ENCODE measurements at regions not wholly inside any gene's neighbourhood (a gene's known extent, or its start where the extent isn't known, plus 50 kb on each side); places are given as distances from the start of the nearest gene placed in this dataset.

- H3K4me3 ChIP-seq (ENCODE audit: control insufficient read depth, low read depth, low read length) = peak overlapping the region; percentile 6
- DNase-seq (ENCODE audit: low read depth) = peak; percentile 18
- TF ChIP-seq CTCF (conservative IDR thresholded peaks at IDR 0.05; ENCODE audit: control insufficient read depth, insufficient read depth, low read depth, low read length) = no peak
Observed at GRCh38 chr21:17003763-17004373, 509.0 kb upstream of the CXADR start.

- H3K4me3 ChIP-seq (ENCODE audit: control insufficient read depth, low read depth, low read length) = no peak overlapping the region
- TF ChIP-seq CTCF (conservative IDR thresholded peaks at IDR 0.05; ENCODE audit: control insufficient read depth, insufficient read depth, low read depth, low read length) = no peak
- DNase-seq (ENCODE audit: low read depth) = no peak
Observed at GRCh38 chr21:17032141-17032655, 480.6 kb upstream of the CXADR start.

GRCh38 chr21:17044696-17045095 lies 468.1 kb upstream of the CXADR start:
- no peak for DNase-seq (ENCODE audit: low read depth)
- H3K4me3 ChIP-seq (ENCODE audit: control insufficient read depth, low read depth, low read length) = no peak overlapping the region
- TF ChIP-seq CTCF (conservative IDR thresholded peaks at IDR 0.05; ENCODE audit: control insufficient read depth, insufficient read depth, low read depth, low read length) = no peak

GRCh38 chr21:17045214-17045853 lies 467.5 kb upstream of the CXADR start:
- no peak overlapping the region for H3K4me3 ChIP-seq (ENCODE audit: control insufficient read depth, low read depth, low read length)
- TF ChIP-seq CTCF (conservative IDR thresholded peaks at IDR 0.05; ENCODE audit: control insufficient read depth, insufficient read depth, low read depth, low read length) = peak; percentile 60
- peak; percentile 65 for DNase-seq (ENCODE audit: low read depth)

- H3K4me3 ChIP-seq (ENCODE audit: control insufficient read depth, low read depth, low read length) = no peak overlapping the region
- TF ChIP-seq CTCF (conservative IDR thresholded peaks at IDR 0.05; ENCODE audit: control insufficient read depth, insufficient read depth, low read depth, low read length) = no peak
- DNase-seq (ENCODE audit: low read depth) = no peak
Observed at GRCh38 chr21:17048974-17049373, 463.9 kb upstream of the CXADR start.

GRCh38 chr21:17050156-17050555 lies 462.7 kb upstream of the CXADR start:
- H3K4me3 ChIP-seq (ENCODE audit: control insufficient read depth, low read depth, low read length) = no peak overlapping the region
- no peak for DNase-seq (ENCODE audit: low read depth)
- TF ChIP-seq CTCF (conservative IDR thresholded peaks at IDR 0.05; ENCODE audit: control insufficient read depth, insufficient read depth, low read depth, low read length) = no peak

All from fibroblast of mammary gland (primary cell).